ENCODE measurements at regions not wholly inside any gene's neighbourhood (a gene's known extent, or its start where the extent isn't known, plus 50 kb on each side); places are given as distances from the start of the nearest gene placed in this dataset.

- no peak for TF ChIP-seq CTCF (IDR thresholded peaks at IDR 0.05; ENCODE audit: low read length)
- no peak for TF ChIP-seq EZH2 (optimal IDR thresholded peaks at IDR 0.05; ENCODE audit: low read depth, low read length)
- TF ChIP-seq EZH2phosphoT487 (IDR thresholded peaks at IDR 0.05; ENCODE audit: low read length) = no peak
Observed at GRCh38 chr22:23467721-23468294, 112.3 kb downstream of the IGLL1 start.
